Neural cell (in vitro differentiated cells): ENCODE measurements at regions not wholly inside any gene's neighbourhood (a gene's known extent, or its start where the extent isn't known, plus 50 kb on each side); places are given as distances from the start of the nearest gene placed in this dataset.

ENCODE experiments used
- CTCF ChIP-seq: fragments of 450-650 bp; IDR thresholded peaks from 2 replicates; pipeline ENCODE4 v1.5.1; 2014; ENCODE audit warnings: antibody characterized with exemption, mild to moderate bottlenecking, moderate library complexity; ENCODE audit not compliant: poor library complexity, severe bottlenecking
- EZH2 ChIP-seq: fragments of 200-600, 300-800 bp; shearing (Covaris generic), sonication (generic); IDR thresholded peaks from 2 replicates; pipeline ENCODE4 v1.6.1; 2014; ENCODE audit warnings: antibody characterized with exemption, low read length, borderline replicate concordance, mild to moderate bottlenecking; ENCODE audit not compliant: insufficient read depth, poor library complexity, severe bottlenecking
- MXI1 ChIP-seq: fragments of 450-650 bp; conservative IDR thresholded peaks from 2 replicates; pipeline ENCODE4 v1.6.1; 2014; ENCODE audit warnings: antibody characterized with exemption, mild to moderate bottlenecking; ENCODE audit not compliant: poor library complexity, severe bottlenecking
- RAD21 ChIP-seq: fragments of 450-650 bp; conservative IDR thresholded peaks from 2 replicates; pipeline ENCODE4 v1.6.1; 2014; ENCODE audit warnings: antibody characterized with exemption, mild to moderate bottlenecking, moderate library complexity
- SMC3 ChIP-seq: fragments of 450-650 bp; conservative IDR thresholded peaks from 2 replicates; pipeline ENCODE4 v1.6.1; 2014; ENCODE audit warnings: antibody characterized with exemption, mild to moderate bottlenecking, moderate library complexity; ENCODE audit not compliant: poor library complexity
- TAF1 ChIP-seq: IDR thresholded peaks from 2 replicates; pipeline ENCODE4 v1.6.1; 2012; ENCODE audit warnings: low read depth

- TF ChIP-seq CTCF (no peak), TAF1 (no peak), EZH2 (no peak), RAD21 (no peak), SMC3 (no peak), MXI1 (no peak)
These were observed 79.6 kb upstream of the NRXN1 start for GRCh38 chr2:51111532-51111931.
